Epithelial cell of prostate (primary cell): ENCODE measurements at regions not wholly inside any gene's neighbourhood (a gene's known extent, or its start where the extent isn't known, plus 50 kb on each side); places are given as distances from the start of the nearest gene placed in this dataset.
"Not testable (repeated sequence)": the region's sequence is repeated elsewhere in the genome, so short reads cannot be mapped to it uniquely, and the experiment has no call there.

Experiments used
- DNase-seq: peaks from one replicate; pipeline ENCODE4 v3.0.0-alpha.2; 2011; ENCODE audit warnings: low read depth, low spot score
- H3K27ac ChIP-seq: fragments of 450-650 bp; 2 replicates; pipeline ENCODE4 v1.5.1; 2017; ENCODE audit warnings: mild to moderate bottlenecking

DNA sequence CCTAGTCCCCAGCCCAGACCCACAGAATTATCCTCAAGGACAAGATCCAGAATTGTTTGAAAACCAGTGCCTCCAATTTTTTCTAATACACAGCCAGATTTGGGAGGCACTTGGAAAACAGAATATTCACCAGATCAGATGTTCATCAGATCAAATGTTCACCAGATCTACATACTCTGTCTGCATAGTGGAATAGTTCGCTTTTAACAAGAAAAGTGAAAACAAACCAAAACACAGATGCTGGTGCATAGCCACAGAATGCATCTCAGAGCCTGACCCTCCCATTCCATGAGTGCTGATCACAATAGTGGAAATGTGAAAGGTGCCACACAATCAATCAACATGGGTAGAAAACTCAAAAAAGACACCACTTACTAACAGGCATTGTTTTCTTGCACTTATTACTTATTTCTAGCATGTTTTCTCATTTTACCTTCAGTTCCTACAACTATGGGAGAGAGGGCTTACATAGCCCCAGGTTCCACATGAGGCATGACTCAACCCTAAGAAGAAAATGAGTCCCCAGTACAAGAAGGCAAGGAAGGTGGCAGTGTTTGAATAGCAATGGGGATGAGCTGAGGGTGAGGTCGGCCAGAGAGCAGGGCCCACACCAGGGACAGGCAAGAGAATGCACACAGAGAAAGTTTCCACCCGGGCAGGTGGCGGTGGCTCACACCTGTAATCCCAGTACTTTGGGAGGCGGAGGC lies 432.7 kb upstream of the NFE2L3 start:
- DNase-seq: no peak
- H3K27ac ChIP-seq: no peak overlapping the region

- H3K27ac ChIP-seq: no peak overlapping the region
- DNase-seq: no peak
These were observed 431.6 kb upstream of the NFE2L3 start for GRCh38 chr7:25720427-25720826.

DNA sequence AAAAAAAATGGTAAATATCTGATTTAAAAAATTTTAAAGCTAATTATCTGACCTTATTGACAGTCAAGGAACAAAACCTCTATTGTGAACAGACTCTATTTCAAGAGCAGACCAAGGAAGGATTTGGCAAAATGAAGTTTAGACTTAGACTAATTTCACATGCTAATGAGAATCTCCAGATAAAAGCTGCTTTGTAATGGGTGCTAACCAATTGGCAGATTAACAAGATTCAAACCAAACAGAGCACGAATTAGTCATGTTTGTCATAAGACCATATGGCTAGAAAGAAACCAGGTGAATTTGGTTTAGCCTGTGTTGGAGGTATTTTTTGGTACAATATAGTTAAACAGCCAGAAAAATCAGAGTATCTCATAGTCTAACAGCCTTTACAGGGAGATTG lies 429.1 kb upstream of the NFE2L3 start:
- H3K27ac ChIP-seq: no peak overlapping the region
- DNase-seq: no peak

- DNase-seq: no peak
- H3K27ac ChIP-seq: no peak overlapping the region
These were observed 426.5 kb upstream of the NFE2L3 start for GRCh38 chr7:25725451-25725850.

DNA sequence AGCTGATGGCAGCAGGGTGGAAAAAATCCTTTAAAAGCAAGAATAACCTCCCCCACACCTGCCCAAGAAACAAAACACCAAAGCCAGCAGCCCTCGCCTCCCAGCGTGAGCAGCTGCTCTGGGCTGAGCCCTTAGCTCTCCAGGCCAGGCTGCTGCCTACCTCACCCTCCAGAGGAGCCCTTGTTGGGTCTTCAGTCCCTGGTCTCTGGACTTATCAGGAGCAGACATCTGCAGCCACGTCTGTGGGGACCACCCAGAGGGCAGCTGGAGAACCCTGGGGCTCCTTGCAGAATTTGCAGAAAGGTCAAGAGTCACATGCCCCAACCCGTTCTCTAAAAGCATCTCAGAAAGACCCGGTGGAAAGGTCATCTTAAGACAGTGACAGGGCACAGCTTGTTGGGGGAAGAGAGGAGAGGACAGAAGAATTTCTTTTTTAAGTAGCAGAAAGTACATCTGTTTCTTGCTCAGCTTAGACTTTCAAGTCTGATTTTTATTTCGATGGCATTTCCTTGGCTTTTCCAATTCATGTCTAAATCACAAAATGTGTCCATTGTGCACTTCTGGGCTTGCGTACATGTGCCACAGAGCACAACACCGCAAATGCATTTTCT lies 425.7 kb upstream of the NFE2L3 start:
- DNase-seq: no peak
- no peak overlapping the region for H3K27ac ChIP-seq

GRCh38 chr7:25726781-25727311 lies 425.2 kb upstream of the NFE2L3 start:
- no peak overlapping the region for H3K27ac ChIP-seq
- DNase-seq: peak; percentile 31

DNA sequence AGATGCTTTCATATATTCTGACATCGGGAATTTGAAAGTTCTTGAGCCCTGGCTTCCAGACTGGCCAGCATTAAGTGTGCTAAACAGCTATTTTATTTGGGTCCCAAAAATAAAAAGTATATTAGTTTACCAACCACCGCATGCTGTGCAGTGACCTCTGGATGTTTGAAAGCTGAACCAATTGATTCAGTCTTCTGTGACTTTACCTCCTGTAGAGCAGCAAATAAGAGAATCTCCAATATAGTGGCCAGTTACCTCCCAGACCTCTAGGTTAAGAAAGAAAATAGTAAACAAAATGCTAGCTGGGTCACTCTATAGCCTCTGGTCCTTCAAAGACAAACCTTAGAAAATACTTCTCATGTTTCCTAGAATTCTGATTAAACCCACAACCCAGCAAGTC lies 424.6 kb upstream of the NFE2L3 start:
- no peak overlapping the region for H3K27ac ChIP-seq
- DNase-seq: no peak

GRCh38 chr7:25727876-25728275 lies 424.1 kb upstream of the NFE2L3 start:
- H3K27ac ChIP-seq: no peak overlapping the region
- DNase-seq: no peak

DNA sequence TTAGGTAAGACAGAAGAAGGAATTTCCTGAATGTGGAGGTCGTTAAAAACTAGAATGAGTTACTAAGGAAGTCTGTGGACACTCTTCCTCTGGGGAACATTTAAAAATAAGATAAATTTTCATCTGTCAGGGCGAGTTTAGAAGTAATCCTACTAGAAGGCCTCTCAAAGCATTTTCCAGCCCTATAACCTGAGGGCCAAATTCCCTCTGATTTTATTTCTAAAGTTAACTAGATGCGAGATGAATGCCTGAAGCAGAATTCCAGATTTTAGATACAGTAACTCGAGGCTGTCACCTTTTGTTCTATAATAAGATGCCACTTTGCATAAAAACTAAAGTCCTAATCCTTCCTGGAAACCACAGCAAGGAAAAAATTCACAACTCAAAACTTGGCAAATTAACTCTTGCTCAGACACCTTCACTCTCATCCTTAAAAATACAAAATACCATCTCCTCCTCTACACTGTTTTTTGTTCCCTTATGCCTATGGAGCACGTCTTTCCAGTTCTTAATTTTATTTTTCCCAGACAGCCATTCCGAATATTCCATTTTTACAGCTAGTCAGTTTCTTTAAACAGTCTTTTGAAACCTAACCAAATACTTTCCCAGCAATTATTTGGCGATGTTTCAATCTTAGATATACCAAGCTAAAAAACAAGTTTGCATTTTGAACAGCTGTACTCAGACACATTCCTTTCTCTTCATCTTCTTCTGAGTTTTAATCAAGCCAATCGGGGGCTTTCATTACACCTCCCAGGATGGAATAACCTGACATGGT lies 420.7 kb upstream of the NFE2L3 start:
- no peak overlapping the region for H3K27ac ChIP-seq
- DNase-seq: no peak

GRCh38 chr7:25731846-25732245 lies 420.2 kb upstream of the NFE2L3 start:
- H3K27ac ChIP-seq: no peak overlapping the region
- DNase-seq: no peak

DNA sequence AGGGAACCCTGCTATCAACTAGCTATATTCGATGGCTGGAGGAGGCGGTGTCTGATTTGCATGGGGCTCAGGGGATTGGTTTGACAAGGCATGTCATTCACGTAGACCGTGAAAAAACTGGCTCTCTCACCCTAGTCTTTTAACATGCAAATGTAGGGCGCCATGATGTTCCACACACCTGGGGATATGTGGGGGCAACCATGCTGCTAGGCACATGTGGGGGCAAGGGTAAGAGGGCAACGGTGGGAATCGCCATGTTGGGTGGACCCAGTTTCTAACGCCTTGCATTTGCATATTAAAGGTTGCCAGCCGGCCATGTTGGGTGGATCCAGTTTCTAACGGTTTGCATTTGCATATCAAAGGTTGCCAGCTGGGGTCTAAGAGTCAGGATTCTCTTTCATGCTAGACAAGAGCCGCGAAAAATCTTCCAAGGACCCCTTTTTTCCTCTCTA lies 419.2 kb upstream of the NFE2L3 start:
- DNase-seq: no peak
- no peak overlapping the region for H3K27ac ChIP-seq

DNA sequence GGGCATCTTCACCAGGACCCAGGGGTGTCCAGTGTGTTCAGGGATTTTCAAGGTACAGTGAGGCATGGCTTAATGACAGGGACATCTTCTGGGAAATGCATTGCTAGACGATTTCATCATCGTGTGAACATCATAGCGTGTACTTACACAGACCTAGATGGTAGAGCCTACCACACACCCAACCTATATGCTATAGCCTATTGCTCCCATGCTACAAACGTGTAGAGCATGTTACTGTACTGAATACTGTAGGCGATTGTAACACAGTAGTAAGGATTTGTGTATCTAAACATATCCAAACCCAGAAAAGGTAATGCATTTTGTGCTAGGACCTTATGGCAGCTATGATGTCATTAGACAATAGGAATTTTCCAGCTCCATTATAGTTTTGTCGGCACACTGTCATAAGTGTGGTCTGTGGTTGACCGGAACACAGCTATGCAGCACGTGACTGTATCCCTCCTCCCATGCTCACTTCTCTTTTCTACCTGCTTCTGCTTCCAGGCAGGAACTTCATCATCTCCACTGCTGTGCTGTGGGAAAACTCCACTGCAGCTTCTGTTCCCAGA lies 416.2 kb upstream of the NFE2L3 start:
- no peak overlapping the region for H3K27ac ChIP-seq
- DNase-seq: no peak

DNA sequence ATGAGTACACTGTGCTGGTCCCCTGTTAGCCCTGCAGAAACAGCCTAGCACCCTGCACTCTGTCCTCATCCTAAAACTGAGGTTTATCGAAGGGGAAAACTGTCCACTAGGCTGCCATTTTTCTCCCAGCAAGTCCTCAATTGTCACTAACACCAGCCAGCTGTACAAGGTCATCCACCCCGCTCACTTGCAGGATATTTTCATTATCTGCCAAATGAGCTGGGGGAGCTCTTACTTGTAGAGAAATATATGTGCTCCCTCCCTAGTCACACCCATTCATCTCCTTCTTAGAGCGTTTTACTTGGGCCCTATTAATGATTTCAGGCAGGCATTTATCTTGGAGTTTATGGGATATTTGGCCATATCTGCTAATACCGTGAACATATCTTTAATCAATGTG lies 413.5 kb upstream of the NFE2L3 start:
- DNase-seq: no peak
- H3K27ac ChIP-seq: no peak overlapping the region

DNA sequence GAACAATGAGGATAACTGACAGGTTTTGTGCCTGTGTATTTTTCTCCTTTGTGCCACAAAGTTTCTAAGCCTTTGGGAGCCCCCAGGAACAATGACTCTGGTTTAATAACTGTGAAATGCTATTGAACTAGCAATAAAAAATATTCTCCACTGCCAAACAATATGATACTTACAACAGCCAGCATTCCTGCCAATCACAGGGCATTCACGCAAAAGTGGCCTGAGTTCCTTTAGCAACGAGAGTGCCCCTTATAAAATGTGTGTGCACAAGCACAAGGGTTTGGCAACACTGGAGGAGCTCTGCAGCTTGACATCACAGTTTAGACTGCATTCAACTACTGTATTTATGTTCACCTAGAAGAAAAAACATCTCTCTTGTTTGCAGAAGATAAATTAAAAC lies 412.9 kb upstream of the NFE2L3 start:
- no peak for DNase-seq
- H3K27ac ChIP-seq: no peak overlapping the region

- H3K27ac ChIP-seq: no peak overlapping the region
- no peak for DNase-seq
These were observed 409.7 kb upstream of the NFE2L3 start for GRCh38 chr7:25742316-25742715.

DNA sequence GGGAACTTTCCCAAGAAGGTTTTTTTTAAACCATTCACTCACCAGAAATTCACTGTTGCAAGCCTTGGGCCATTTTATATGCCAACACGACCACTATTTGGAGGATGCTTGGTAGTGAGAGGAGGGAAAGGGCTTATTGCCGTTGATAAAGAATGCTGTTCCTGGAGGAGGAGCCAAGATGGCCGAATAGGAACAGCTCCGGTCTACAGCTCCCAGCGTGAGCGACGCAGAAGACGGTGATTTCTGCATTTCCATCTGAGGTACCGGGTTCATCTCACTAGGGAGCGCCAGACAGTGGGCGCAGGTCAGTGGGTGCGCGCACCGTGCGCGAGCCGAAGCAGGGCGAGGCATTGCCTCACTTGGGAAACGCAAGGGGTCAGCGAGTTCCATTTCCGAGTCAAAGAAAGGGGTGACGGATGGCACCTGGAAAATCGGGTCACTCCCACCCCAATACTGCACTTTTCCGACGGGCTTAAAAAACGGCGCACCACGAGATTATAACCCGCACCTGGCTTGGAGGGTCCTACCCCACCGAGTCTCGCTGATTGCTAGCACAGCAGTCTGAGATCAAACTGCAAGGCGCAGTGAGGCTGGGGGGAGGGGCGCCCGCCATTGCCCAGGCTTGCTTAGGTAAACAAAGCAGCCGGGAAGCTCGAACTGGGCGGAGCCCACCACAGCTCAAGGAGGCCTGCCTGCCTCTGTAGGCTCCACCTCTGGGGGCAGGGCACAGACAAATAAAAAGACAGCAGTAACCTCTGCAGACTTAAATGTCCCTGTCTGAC lies 408.1 kb upstream of the NFE2L3 start:
- DNase-seq, H3K27ac ChIP-seq: not testable (repeated sequence)

DNA sequence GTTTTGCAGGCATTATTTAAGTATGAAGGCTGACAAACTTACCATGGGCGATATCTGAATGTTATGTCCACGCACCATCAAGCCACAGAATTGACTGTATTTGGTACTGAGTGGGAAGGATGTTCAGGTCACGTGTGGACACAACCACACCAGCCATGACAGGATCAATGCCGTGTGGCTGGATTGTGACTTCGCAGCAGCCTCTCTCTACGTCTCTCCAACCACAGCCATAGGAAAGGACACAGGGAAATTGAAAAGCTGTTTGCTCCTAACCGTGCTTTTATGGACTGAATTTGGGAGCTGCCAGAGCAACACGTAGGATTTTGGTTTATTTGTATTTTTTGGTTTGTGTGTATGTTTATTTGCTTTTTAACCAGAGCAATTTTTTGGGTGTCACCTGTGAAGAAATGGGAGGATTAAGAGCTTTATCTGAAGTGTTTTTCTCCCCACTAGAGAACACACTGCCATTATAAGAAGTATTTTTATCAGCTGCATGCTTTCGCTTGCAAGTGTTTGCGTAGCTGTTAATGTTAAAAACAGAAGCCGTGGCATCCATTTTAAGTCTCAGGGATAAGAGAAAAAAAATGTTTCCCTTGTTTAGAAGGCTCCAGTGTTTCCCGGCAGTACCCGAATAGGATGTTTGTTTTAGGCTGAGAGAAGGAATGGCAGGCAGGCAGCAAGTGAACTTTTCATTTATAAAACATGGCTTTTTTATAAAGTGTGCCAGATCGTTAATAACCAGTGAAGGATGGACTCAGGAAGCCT lies 401.1 kb upstream of the NFE2L3 start:
- no peak for DNase-seq
- H3K27ac ChIP-seq: no peak overlapping the region

GRCh38 chr7:25752154-25752553 lies 399.8 kb upstream of the NFE2L3 start:
- H3K27ac ChIP-seq: no peak overlapping the region
- DNase-seq: no peak
